A549 (cell line): ENCODE measurements at regions not wholly inside any gene's neighbourhood (a gene's known extent, or its start where the extent isn't known, plus 50 kb on each side); places are given as distances from the start of the nearest gene placed in this dataset.

Source experiments
- CBX2 ChIP-seq: fragments of 200-600 bp; sonication (generic); IDR thresholded peaks from 2 replicates; pipeline ENCODE4 v1.6.1; 2016; ENCODE audit warnings: low read depth, mild to moderate bottlenecking, borderline replicate concordance
- REST ChIP-seq: fragments of 200-600 bp; sonication (generic); IDR thresholded peaks from 2 replicates; pipeline ENCODE4 v1.6.1; 2016; ENCODE audit warnings: antibody characterized with exemption, mild to moderate bottlenecking, moderate library complexity

DNA sequence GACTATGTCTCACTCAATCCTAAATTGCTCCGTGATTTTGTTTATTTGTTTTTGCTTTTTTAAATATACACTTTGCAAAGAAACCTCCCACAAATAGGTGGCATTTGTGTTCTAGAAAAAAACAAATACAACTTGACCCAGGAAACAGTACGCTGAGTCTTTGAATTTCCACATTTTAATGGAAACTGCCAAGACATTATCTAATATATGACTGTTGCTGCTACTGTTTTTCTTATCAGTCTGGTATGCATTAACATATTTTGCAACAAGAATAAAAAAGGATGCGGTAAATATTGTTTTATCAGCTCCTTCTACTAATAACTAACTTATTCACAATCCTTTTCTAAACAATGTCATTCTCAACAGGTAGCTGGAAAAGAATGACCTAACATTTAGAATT is 187.4 kb downstream of the LRIG3 start:
- no peak for TF ChIP-seq REST
- TF ChIP-seq CBX2, result no peak
